HG03280 (cell line): ENCODE measurements at regions not wholly inside any gene's neighbourhood (a gene's known extent, or its start where the extent isn't known, plus 50 kb on each side); places are given as distances from the start of the nearest gene placed in this dataset.
"Not testable (repeated sequence)": the region's sequence is repeated elsewhere in the genome, so short reads cannot be mapped to it uniquely, and the experiment has no call there.

ENCODE experiments used
- ATAC-seq: cut with Tn5 transposase; IDR thresholded peaks from one replicate; pipeline ENCODE4 v1.9.1; 2021; ENCODE audit warnings: mild to moderate bottlenecking, moderate library complexity; ENCODE audit not compliant: unreplicated experiment

DNA sequence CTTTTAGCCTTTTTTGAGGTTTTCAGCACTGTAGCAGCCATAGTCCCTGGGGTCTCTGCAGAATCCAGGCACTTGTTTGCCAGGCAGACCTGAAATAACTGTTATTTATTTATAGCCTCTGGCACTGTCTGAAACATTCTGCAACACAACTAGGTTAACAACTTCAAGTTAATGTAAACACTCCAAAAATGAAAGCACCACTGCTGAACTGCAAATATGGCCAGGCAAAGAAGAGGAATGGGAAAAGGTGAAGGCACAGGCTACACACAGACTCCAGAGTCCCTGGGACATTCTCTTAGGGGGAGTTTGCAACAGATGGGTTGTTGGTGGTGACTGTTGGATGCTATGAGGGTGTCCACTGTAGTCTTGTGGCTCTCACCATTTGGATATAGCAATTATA is 369.0 kb downstream of the MAT2B start:
- no peak for ATAC-seq

DNA sequence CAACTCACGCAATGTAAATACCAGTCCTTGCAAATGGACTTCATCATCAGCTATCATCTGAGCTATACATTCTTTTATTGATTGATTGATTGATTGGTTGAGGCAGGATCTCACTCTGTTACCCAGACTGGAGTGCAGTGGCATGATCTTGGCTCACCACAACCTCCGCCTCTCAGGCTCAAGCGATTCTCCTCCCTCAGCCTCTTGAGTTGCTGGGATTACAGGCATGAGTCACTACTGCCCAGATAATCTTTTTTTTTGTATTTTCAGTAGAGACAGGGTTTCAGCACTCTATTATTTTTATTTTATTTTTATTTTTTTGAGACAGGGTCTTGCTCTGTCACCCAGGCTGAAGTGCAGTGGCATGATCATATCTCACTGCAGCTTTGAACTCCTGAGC is 369.5 kb downstream of the MAT2B start:
- not testable (repeated sequence) for ATAC-seq

DNA sequence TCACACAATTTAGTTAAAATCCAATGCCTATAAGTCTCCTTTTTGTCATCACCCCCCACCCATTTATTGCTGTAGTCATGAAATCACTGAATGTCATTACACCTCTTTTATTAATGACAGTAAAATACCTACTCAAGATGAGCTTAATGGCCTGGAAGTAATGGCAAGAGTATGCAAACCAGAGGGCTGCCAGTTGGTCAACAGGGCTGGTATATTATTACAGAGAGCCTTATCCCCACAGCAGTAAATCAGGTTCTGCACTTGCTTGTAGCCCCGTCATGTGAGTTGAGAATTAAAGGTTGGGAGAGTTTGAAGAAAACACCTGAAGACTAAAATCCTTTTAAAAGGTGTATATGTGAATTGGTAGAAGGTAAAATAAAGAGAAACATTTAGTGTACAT is 372.4 kb downstream of the MAT2B start:
- no peak for ATAC-seq

DNA sequence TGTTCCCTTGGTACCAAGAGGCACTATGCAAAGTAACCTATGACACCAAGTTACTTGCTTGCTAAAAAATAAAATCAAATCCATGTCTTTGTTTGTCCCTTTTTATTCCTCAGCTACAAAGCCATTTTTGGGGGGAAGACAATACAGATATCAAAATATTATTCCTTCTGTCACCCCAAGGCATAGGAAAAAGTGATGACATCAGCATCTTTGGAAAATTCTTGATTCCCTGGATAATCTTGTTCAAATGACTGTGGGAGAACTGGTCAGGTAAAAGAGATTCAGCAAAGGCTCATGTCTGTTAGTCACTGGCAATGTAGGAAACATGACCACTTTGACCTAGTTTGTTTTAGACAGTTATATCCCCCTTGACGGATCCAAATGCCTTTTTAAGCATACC is 373.1 kb downstream of the MAT2B start:
- ATAC-seq = no peak

DNA sequence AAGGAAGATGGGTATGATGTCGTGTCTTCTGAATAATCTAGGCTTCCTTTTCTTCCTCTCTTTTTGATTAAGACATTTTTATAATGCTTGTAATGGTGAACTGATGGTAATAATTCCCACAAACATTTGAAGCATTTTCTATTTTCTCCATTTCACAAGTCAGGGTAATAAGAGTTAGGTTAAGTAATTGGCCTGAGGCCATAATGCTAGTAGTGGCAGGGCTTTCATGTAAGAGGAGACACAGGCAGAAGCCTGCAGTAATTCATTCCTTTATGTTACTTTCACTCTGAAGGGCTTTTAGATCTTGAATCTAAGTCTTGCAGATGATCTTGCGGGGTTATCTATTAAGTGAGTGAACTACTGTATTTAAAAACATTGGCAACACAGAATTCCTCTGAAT is 374.9 kb downstream of the MAT2B start:
- ATAC-seq = no peak

DNA sequence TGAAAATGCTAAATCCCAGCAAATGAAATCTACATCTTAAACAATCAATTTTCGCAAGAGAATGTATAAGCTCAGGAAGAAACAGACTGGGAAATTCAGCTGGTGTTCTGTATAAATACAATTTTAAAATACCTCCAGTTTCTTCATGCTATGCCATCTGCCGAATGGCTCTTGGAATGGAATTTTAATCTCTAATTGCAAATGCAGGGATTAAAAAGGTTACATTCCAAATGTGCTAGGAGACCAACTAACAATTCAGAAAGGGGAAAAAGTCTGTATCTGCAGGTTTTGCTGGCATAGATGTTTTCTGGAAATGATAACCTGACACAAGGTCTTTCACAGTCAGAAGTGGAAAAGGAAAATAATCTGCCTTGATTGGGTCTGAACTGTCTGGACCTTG is 379.7 kb downstream of the MAT2B start:
- no peak for ATAC-seq

DNA sequence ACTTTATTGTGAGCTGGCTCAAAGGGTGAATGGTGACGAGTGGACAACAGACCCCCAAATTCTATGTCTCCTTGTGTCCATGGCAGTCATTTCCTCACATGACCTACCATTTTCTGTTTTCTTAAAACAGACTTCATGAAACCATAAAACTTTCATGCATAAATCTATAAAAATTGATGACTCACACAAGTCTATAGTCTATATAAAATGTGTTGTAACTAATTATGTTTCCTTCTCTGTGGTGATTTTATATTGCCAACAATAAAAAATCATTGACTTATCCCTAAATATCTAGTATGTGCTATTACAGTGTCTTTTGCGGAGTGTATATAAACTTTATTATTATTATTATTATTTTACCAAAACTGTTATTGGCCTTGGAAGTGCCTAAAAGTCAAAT is 382.4 kb downstream of the MAT2B start:
- no peak for ATAC-seq

DNA sequence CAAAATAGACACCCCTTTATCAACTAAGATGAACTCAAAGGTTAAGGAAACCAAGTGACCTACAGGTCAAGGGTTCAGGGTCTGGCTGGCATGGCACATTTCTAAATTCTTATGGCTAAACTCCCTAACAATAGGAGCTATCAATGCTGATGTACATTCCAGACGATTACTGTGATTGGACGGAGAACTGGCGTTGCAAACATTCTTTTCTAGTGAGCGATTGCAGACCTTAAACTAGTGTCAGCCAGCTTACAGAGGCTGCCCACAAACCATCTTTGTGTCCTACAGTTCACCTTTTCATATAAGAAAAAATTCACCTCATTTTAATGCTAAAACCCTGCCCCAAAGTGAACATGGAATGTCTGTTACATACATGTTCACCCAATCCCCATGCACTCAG is 382.9 kb downstream of the MAT2B start:
- no peak for ATAC-seq

DNA sequence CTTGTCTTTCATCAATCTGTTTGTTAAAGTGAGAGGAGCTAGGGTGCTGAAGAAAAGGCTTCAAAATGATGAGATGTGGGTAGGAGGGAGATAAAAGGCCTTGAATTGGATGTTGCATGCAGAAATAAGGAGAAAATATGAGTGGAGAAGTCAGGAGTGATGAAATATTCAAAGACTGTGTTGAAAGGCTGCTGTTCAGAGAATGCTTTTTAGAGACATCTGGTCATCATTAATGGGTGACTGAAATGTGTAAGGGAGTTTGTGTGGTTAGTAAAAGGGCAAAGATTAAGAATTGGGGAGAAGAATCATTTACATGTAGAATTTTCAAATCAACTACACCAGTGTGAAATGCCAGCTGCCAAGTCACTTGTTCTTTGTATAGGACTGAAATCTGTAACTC is 383.9 kb downstream of the MAT2B start:
- no peak for ATAC-seq

DNA sequence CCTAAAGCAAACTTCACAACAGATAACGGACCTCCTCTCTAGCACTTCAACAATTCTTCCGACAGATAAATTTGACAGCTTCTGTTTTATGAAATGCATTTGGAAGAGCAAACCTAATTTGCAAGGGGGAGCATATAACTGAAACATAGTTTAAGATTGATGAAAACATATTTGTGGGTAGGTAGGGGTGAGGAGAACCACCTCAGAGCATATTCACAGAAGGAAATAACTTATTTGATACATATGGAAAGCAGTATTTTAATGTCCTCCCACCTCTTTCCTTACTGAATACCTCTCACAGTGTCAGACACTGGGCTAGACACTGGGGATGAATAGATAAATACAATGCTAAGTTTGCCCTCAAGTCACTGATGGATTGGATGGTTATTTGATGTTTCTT is 384.8 kb downstream of the MAT2B start:
- no peak for ATAC-seq

DNA sequence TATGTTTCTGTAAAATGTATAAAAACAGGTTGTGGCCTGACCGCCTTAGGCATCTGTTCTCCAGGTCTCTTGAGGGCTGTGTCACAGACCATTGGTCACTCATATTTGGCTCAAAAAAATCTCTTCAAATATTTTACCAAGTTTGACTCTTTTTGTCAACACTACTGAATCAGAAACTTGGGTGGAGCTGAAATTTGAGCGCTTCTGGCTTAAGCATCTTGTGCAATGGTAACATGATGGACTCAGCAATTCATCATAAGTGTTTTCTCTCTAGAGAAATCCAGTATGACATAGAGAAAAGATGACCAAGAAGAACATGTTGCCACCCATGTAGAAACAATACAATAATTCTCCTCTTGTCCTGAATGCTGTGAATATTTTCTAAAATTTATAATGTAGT is 387.9 kb downstream of the MAT2B start:
- no peak for ATAC-seq

DNA sequence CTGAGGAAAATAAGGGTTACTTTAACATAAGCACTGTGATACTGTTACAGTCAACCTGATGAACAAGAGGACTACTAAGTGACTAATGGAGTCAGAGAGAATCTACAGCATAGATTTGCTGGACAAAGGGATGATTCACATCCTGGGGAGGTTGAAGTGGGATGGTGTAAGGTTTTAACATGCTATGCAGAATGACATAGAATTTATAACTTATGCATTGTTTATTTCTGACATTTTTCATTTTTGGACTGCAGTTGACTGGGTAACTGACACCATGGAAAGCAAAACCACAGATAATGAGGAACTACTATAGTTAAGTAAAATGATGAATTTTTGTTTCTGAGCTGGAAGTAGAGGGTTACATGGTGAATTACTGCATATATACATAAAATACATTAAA is 389.2 kb downstream of the MAT2B start:
- no peak for ATAC-seq

DNA sequence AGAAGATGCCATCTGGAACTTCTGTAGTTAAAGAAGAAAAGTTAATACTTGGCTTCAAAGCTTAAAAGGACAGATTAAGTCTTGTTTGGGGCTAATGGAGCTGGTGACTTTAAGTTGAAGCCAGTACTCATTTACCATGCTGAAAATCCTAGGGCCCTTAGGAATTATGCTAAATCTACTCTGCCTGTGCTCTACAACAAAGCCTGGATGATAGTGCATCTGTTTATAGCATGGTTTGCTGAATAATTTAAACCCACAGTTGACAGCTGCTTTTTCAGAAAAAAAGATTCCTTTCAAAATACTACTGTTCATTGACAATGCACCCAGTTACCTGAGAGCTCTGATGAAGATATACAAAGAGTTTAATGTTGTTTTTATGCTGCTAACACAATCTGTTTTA is 393.5 kb downstream of the MAT2B start:
- no peak for ATAC-seq

DNA sequence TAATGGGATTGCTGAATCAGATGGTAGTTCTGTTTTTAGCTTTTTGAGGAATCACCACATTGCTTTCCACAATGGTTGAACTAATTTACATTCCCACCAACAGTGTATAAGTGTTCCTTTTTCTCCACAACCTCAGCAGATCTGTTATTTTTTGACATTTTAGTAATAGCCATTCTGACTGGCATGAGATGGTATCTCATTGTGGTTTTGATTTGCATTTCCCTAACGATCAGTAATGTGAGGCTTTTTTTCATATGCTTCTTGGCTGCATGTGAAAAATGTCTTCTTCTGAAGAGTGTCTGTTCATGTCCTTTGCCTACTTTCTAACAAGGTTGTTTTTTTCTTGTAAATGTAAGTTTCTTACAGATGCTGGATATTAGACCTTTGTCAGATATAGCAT is 402.4 kb downstream of the MAT2B start:
- not testable (repeated sequence) for ATAC-seq

DNA sequence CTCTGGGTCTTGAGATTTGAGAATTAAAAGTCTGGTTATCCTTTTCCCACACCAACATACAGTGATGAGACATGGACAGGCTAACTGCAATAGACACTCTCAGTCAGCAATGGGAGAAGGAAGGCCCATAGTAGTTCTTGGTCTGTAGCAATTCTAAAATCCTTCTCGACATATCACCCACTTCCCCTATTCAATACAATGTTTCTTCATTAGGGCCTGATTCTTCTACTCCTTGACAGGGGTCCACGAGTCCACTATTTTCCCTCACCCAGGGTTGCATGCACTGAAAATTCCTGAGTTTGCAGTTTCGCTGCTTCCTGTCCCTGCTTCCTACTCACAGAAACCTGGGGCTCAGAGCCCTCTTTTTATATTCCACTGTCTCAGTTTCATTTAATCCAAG is 402.8 kb downstream of the MAT2B start:
- ATAC-seq = no peak

DNA sequence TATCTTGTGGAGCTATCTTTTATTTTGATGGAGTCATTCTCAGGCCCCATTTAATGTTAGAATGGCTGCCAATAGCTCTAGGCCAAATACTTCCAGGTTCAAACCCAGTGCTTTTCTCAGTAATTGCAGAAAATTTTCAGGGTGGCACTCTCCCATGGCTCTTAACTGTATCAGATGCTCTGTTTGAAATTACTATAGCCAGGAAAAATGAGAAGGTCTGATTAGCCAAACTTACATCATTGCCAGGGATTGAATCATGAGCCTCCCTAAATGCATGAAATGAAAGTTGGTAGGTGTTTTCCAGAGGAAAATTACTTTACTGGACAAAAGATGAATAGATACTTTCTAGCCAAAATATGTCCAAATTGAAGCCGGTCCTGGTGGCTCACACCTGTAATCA is 404.8 kb downstream of the MAT2B start:
- no peak for ATAC-seq

DNA sequence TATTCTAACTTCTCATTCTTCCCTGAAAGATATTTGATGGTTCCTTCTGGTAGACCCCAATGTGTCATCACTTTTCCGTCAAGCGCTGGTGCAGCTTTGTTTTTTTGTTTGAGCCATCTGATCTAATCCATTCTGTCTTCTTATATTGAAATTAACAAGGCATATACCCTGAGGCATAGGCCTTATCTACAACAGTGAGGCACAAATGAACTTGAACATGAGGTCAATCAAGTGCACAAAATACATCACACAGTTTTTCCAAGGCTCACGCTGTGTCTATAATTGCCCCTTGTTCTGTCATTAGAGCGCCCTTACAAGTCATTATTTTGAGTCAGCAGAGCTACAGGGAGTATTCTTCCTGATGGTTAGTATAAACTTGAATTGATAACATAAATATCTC is 406.6 kb downstream of the MAT2B start:
- no peak for ATAC-seq

DNA sequence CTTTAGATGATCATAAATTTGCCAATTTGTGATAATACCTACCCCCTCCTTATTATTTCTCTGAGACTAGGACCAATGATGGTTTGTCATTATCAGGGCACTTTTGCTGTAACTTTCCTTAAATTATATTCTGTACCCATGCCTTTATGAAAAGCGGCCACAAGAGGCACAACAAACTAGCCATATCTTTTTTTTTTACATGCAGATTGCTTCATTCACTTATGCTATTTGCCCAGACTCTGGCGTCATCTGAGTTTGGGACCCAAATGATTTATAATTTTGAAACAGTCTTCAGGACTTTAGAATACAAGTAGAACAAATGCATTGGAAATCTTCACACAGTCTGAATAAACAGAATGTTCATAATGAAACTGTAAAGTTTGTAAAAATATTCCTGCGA is 408.1 kb downstream of the MAT2B start:
- ATAC-seq = no peak

DNA sequence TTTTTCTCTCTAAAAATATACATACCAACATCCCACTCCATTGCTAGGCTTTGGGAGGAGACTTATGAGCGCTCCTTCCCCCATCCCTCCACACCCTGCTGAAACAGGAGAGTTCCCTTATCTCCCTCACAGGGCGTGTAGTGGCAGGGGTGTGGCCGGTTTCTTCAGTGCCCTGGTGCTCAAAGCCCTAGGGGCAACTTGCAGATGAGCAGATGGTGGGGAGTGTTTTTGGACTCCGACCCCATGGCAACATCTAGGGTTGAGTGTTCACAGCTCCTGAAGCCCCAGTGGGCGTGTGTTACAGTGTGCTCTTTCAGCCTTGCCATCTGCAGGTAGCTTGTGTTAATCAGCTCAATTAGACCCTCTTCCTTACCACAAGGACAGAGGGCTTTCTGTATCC is 409.5 kb downstream of the MAT2B start:
- ATAC-seq = peak; percentile 36

DNA sequence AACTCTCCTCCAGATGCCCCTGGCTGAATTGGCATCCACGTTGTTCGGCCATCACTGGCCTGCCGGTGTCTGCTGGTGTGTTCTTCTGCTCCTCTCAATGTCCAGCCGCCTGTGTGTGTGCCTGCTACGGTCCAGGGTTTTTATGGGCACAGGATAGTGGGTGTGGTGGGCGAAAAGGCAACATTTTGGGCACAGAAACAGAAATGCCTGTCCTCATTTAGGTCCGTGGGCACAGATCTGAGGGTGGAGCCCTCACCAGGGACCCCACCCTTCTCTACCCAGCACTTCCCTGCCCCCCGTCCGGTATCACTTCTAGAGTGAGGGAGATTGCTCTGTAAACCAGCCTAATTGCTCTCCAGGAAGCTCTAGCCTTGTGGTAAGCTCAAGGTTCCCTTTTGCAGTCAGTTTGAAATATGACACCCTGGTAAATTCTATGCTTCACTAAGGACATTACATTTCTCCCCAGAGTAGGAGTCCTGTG is 410.1 kb downstream of the MAT2B start:
- ATAC-seq = peak; percentile 59

DNA sequence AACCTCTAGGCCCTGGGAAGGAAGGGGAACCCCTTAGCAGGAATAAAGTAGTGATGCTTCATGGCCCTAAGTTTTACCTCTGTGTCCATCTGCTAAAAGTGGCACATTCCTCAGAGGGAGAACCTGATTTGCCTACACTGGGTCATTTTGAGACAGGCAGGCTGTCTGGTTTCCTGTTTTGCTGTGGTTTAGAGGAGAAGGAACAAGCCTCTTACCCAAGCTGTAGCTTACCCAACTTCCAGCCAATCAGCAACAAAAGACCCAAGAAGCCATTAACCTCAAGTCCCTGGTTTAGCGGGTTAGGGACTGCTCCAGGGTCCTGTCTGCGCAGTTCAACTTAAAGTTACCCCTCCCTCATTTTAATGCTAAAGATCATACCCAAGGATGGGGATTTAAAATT is 411.0 kb downstream of the MAT2B start:
- peak; percentile 85 for ATAC-seq

DNA sequence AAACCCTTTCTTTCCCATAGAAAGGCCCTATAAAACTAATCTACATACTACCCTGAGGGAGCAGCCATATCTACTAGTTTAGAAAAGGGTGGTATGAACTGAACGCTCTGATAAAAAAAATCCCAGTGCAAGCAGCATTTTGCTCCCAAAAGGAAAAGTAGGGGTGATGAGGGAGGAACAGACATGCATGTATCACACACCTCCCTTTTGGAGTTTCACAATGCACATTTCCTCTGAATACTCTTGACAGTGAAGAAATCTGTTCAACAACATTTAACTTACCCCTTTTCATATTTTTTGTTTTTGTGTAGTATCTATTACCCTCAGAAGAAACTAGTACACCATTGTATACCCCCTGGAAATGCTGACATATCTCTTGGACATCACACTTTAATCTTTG is 411.4 kb downstream of the MAT2B start:
- ATAC-seq = no peak

DNA sequence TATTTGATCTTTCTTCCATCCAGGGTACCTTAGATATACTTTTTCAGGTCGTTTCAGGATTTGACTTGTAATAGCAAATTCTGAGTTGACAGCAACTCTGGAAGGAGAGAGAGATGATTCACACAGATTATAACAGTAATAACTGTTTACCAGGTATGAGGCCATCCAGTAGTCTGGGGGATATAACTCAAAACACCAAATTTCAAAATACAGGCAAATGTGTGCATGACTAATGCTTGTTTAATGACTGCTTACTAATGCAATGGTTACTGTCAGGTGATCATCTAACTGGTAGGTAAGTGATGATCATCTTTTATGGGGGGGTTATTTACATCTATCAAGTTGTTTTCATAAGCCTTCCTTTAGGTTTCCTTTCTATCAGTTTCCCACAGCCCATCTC is 412.3 kb downstream of the MAT2B start:
- no peak for ATAC-seq

DNA sequence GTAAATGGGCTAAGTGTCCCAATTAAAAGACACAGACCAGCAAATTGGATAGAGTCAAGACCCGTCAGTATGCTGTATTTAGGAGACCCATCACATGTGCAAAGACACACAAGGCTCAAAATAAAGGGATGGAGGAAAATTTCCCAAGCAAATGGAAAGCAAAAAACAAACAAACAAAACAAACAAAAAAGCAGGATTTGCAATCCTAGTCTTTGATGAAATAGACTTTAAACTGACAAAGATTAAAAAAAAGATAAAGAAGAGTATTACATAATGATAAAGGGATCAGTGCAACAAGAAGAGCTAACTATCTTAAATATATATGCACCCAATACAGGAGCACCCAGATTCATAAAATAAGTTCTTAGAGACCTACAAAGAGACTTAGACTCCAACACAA is 429.6 kb downstream of the MAT2B start:
- ATAC-seq = not testable (repeated sequence)
